Epithelial cell of esophagus (primary cell): ENCODE measurements at regions not wholly inside any gene's neighbourhood (a gene's known extent, or its start where the extent isn't known, plus 50 kb on each side); places are given as distances from the start of the nearest gene placed in this dataset.

ENCODE experiments used
- DNase-seq: peaks from one replicate; pipeline ENCODE4 v3.0.0; 2010; ENCODE audit warnings: low read depth
- H3K4me3 ChIP-seq: 2 replicates; pipeline ENCODE4 v1.5.1; 2011; ENCODE audit warnings: mild to moderate bottlenecking, low read length, control low read depth
- CTCF ChIP-seq: IDR thresholded peaks from 2 replicates; pipeline ENCODE4 v1.5.1; 2011; ENCODE audit warnings: low read depth, mild to moderate bottlenecking, low read length, control low read depth, inconsistent platforms; ENCODE audit not compliant: insufficient read depth; ENCODE audit errors: missing control alignments

GRCh38 chr4:114103908-114104307 is 124.5 kb upstream of the ARSJ start:
- no peak overlapping the region for H3K4me3 ChIP-seq
- TF ChIP-seq CTCF: no peak
- no peak for DNase-seq

- TF ChIP-seq CTCF: no peak
- peak; percentile 73 for DNase-seq
- H3K4me3 ChIP-seq: no peak overlapping the region
Measured at GRCh38 chr4:114108869-114109268, 129.4 kb upstream of the ARSJ start.

GRCh38 chr4:114109776-114110175 is 130.3 kb upstream of the ARSJ start:
- no peak for TF ChIP-seq CTCF
- H3K4me3 ChIP-seq: no peak overlapping the region
- DNase-seq: peak; percentile 36

GRCh38 chr4:114115526-114115925 is 136.1 kb upstream of the ARSJ start:
- H3K4me3 ChIP-seq: no peak overlapping the region
- no peak for DNase-seq
- TF ChIP-seq CTCF: no peak

- no peak for DNase-seq
- H3K4me3 ChIP-seq: no peak overlapping the region
- TF ChIP-seq CTCF: no peak
Measured at GRCh38 chr4:114116861-114117260, 137.4 kb upstream of the ARSJ start.

GRCh38 chr4:114121221-114121620 is 141.8 kb upstream of the ARSJ start:
- H3K4me3 ChIP-seq: no peak overlapping the region
- no peak for DNase-seq
- TF ChIP-seq CTCF: no peak

- no peak for TF ChIP-seq CTCF
- H3K4me3 ChIP-seq: no peak overlapping the region
- DNase-seq: no peak
Measured at GRCh38 chr4:114132199-114132598, 152.8 kb upstream of the ARSJ start.
